Neural crest cell (in vitro differentiated cells): ENCODE measurements at regions not wholly inside any gene's neighbourhood (a gene's known extent, or its start where the extent isn't known, plus 50 kb on each side); places are given as distances from the start of the nearest gene placed in this dataset.
A peak's percentile ranks its signal among the peaks of the same experiment; 100 is the strongest.
"Not testable (repeated sequence)": the region's sequence is repeated elsewhere in the genome, so short reads cannot be mapped to it uniquely, and the experiment has no call there.

Source experiments
- DNase-seq: peaks from one replicate; pipeline ENCODE4 v3.0.0; 2021; ENCODE audit warnings: low read depth, mixed read lengths, low spot score
- H3K27ac Mint-ChIP-seq: one replicate; pipeline ENCODE4 v1.8.0; 2021; ENCODE audit warnings: mild to moderate bottlenecking, mixed read lengths; ENCODE audit not compliant: unreplicated experiment
- H3K27me3 Mint-ChIP-seq: 2 replicates; pipeline ENCODE4 v1.8.0; 2021; ENCODE audit warnings: low read depth, mild to moderate bottlenecking, mixed read lengths
- H3K36me3 Mint-ChIP-seq: 2 replicates; pipeline ENCODE4 v1.8.0; 2021; ENCODE audit warnings: low read depth, mild to moderate bottlenecking, mixed read lengths
- H3K4me1 Mint-ChIP-seq: 2 replicates; pipeline ENCODE4 v1.8.0; 2021; ENCODE audit warnings: mixed read lengths
- H3K4me3 Mint-ChIP-seq: one replicate; pipeline ENCODE4 v1.8.0; 2021; ENCODE audit warnings: mild to moderate bottlenecking, mixed read lengths
- H3K9me3 Mint-ChIP-seq: 2 replicates; pipeline ENCODE4 v1.8.0; 2021; ENCODE audit warnings: mixed read lengths
- CTCF ChIP-seq: fragments of 200-600 bp; sonication (generic); conservative IDR thresholded peaks from 2 replicates; pipeline ENCODE4 v1.5.0; 2021; ENCODE audit warnings: antibody characterized with exemption, mild to moderate bottlenecking

DNA sequence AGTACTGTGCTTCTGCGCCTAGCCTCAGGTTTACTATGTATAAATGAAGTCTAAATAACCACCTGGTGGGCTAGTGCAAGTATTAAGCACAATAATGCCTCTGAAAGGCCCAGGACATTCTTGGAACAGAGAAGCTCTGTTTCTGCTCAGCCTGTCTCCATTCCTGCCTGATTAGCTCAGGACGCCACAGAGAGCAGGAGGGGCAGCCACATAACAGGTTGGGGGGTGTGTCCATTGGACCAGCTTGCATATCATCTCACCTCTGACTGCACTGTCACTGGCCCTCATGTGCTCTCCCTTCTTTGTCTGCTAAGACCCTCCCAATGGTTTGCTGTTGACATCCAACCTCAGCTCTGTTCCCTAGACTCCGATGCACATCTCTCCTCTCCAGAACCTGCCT, 52.8 kb upstream of the IKZF1 start:
- no peak for DNase-seq
- peaks cover 4% of the 10 kb centered on the region for H3K9me3 Mint-ChIP-seq
- peaks cover 6% of the 10 kb centered on the region for H3K27me3 Mint-ChIP-seq
- no peak overlapping the region for H3K27ac Mint-ChIP-seq
- no peak for TF ChIP-seq CTCF
- H3K36me3 Mint-ChIP-seq: peaks cover 2% of the 10 kb centered on the region
- no peaks in the 10 kb centered on the region for H3K4me1 Mint-ChIP-seq
- no peak overlapping the region for H3K4me3 Mint-ChIP-seq

DNA sequence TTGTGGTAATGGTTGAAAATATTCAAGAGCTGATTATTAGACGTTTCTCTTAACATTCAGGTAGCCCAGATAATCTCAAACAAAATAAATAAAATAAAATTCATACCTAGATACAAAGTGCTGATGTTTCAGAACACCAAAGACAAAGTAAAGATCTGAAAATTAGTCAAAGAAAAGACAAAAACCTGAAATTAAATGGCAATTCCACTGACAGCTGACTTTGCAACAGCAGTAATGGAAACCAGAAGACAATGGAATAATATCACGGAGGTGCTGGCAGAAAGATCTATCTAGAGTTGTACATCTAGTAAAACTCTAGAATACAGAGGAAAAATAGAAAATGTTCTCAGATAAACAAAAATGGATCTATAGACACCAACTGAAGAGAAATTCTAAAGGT, 58.0 kb upstream of the IKZF1 start:
- Mint-ChIP-seq H3K4me3 (no peak overlapping the region), H3K9me3 (peaks cover 13% of the 10 kb centered on the region), H3K4me1 (no peaks in the 10 kb centered on the region), H3K36me3 (peaks cover 7% of the 10 kb centered on the region), H3K27ac (no peak overlapping the region), H3K27me3 (peaks cover 4% of the 10 kb centered on the region)
- no peak for TF ChIP-seq CTCF
- DNase-seq: no peak

DNA sequence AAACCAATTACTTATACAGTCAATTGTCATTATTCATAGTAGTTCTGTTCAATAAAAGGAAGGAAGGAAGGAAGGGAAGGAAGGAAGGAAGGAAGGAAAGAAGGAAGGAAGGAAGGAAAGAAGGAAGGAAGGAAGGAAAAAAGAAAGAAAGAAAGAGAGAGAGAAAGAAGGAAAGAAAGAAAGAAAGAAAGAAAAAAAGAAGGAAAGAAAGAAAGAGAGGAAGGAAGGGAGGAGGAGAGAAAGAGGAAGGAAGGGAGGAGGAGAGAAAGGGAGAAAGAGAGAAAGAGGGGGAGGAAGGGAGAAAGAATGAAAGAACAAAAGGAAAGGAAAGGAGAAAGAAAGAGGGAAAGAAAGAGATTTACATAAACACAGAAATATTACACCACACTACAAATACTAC, 62.4 kb upstream of the IKZF1 start:
- not testable (repeated sequence) for H3K27ac Mint-ChIP-seq, H3K4me3 Mint-ChIP-seq, DNase-seq, H3K4me1 Mint-ChIP-seq, H3K27me3 Mint-ChIP-seq, H3K36me3 Mint-ChIP-seq
- peaks cover 14% of the 10 kb centered on the region for H3K9me3 Mint-ChIP-seq

GRCh38 chr7:50240699-50241098, 63.8 kb upstream of the IKZF1 start:
- not testable (repeated sequence) for H3K4me1 Mint-ChIP-seq, H3K27me3 Mint-ChIP-seq, H3K9me3 Mint-ChIP-seq, H3K36me3 Mint-ChIP-seq, H3K4me3 Mint-ChIP-seq, H3K27ac Mint-ChIP-seq, DNase-seq

GRCh38 chr7:50229964-50230363, 74.6 kb upstream of the IKZF1 start:
- H3K9me3 Mint-ChIP-seq: peaks cover 2% of the 10 kb centered on the region
- DNase-seq: no peak
- no peak overlapping the region for H3K4me3 Mint-ChIP-seq
- TF ChIP-seq CTCF: peak; percentile 60
- H3K27me3 Mint-ChIP-seq: no peaks in the 10 kb centered on the region
- peaks cover 3% of the 10 kb centered on the region for H3K36me3 Mint-ChIP-seq
- H3K27ac Mint-ChIP-seq: no peak overlapping the region
- H3K4me1 Mint-ChIP-seq: no peaks in the 10 kb centered on the region

DNA sequence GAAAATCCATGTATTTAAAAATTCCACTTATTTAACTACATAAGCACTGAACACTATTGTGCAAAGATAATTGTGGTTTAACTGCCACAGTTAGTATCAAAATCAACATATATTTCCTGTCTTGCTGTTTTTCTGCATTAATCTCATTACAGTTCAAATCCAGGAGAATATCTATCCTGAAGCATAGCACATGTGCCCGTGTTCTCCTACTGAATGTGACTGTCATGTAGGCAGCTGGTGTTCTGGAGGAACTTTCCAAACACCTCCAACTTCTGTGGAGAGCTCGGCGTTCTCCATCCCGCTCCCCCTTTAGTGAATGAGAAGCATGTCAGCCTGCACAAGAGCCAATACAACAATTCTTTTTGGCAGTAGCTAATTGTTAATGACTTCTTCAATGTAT, 76.4 kb upstream of the IKZF1 start:
- Mint-ChIP-seq H3K9me3 (peaks cover 2% of the 10 kb centered on the region), H3K4me3 (no peak overlapping the region), H3K27me3 (no peaks in the 10 kb centered on the region), H3K4me1 (no peaks in the 10 kb centered on the region), H3K27ac (no peak overlapping the region), H3K36me3 (peaks cover 3% of the 10 kb centered on the region)
- no peak for DNase-seq
- TF ChIP-seq CTCF: no peak

GRCh38 chr7:50227726-50228125, 76.8 kb upstream of the IKZF1 start:
- Mint-ChIP-seq H3K27me3 (no peaks in the 10 kb centered on the region), H3K27ac (no peak overlapping the region), H3K4me3 (no peak overlapping the region), H3K4me1 (no peaks in the 10 kb centered on the region), H3K9me3 (peaks cover 2% of the 10 kb centered on the region), H3K36me3 (peaks cover 3% of the 10 kb centered on the region)
- no peak for DNase-seq
- no peak for TF ChIP-seq CTCF
